ENCODE measurements at regions not wholly inside any gene's neighbourhood (a gene's known extent, or its start where the extent isn't known, plus 50 kb on each side); places are given as distances from the start of the nearest gene placed in this dataset.
"Not testable (repeated sequence)": the region's sequence is repeated elsewhere in the genome, so short reads cannot be mapped to it uniquely, and the experiment has no call there.

DNA sequence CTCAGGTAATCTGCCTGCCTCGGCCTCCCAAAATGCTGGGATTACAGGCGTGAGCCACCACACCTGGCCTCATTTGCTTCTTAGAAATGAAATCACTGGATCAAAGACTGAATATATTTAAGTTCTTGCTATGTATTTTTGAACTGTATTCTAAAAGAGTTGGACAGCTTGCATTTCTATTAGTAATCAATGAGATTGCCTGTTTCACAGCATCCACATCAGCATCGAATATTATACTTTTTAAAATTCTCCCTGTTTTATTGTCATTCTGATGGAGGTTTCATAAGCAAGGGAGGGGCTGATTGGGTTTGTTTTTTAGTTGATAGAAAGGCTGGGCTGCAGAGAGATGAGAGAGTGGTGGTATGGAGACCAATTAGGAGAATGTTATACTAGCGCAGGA is 68.7 kb upstream of the CREB3L1 start:
- Histone ChIP-seq H3K36me3 (ENCODE audit: insufficient read depth, low read length, poor library complexity, severe bottlenecking) (no peaks in the 10 kb centered on the region), H3K9me3 (ENCODE audit: low read depth, low read length, poor library complexity, severe bottlenecking) (no peaks in the 10 kb centered on the region), H3K27me3 (replicated peaks; ENCODE audit: insufficient read depth, low read depth, low read length, poor library complexity) (no peaks in the 10 kb centered on the region), H3K4me1 (ENCODE audit: insufficient read depth, low read length, poor library complexity, severe bottlenecking) (no peaks in the 10 kb centered on the region), H3K4me3 (ENCODE audit: low read depth, low read length, poor library complexity, severe bottlenecking) (no peak overlapping the region), H3K27ac (ENCODE audit: low read depth, low read length, poor library complexity, severe bottlenecking) (no peak overlapping the region)
- DNase-seq (ENCODE audit: low spot score) = no peak
- CTCF ChIA-PET = no interaction called here
- intact Hi-C loops (cut with micrococcal nuclease; ENCODE audit: unreplicated experiment) = no loop called here
- no TSS peak for BruUV-seq (replicated peaks)
- TF ChIP-seq EZH2 (IDR thresholded peaks at IDR 0.05; ENCODE audit: borderline replicate concordance, low read depth, low read length, poor library complexity, severe bottlenecking) = no peak
- TF ChIP-seq, protein P1, sequence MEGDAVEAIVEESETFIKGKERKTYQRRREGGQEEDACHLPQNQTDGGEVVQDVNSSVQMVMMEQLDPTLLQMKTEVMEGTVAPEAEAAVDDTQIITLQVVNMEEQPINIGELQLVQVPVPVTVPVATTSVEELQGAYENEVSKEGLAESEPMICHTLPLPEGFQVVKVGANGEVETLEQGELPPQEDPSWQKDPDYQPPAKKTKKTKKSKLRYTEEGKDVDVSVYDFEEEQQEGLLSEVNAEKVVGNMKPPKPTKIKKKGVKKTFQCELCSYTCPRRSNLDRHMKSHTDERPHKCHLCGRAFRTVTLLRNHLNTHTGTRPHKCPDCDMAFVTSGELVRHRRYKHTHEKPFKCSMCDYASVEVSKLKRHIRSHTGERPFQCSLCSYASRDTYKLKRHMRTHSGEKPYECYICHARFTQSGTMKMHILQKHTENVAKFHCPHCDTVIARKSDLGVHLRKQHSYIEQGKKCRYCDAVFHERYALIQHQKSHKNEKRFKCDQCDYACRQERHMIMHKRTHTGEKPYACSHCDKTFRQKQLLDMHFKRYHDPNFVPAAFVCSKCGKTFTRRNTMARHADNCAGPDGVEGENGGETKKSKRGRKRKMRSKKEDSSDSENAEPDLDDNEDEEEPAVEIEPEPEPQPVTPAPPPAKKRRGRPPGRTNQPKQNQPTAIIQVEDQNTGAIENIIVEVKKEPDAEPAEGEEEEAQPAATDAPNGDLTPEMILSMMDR (conservative IDR thresholded peaks at IDR 0.05; ENCODE audit: low read depth, low read length) = no peak
- POLR2A ChIA-PET (ENCODE audit: low non-redundant PET) = no interaction called here

- CTCF ChIA-PET = no interaction called here
- BruUV-seq (replicated peaks) = no TSS peak
Measured at GRCh38 chr11:46207270-46207669, 70.2 kb upstream of the CREB3L1 start.

GRCh38 chr11:46204415-46204814 is 73.0 kb upstream of the CREB3L1 start:
- CTCF ChIA-PET; H3K27me3 ChIP-seq (replicated peaks; ENCODE audit: insufficient read depth, low read depth, low read length, poor library complexity); H3K4me3 ChIP-seq (ENCODE audit: low read depth, low read length, poor library complexity, severe bottlenecking); H3K9me3 ChIP-seq (ENCODE audit: low read depth, low read length, poor library complexity, severe bottlenecking); H3K36me3 ChIP-seq (ENCODE audit: insufficient read depth, low read length, poor library complexity, severe bottlenecking); BruUV-seq (replicated peaks); H3K4me1 ChIP-seq (ENCODE audit: insufficient read depth, low read length, poor library complexity, severe bottlenecking); H3K27ac ChIP-seq (ENCODE audit: low read depth, low read length, poor library complexity, severe bottlenecking); POLR2A ChIA-PET (ENCODE audit: low non-redundant PET); intact Hi-C loops (cut with micrococcal nuclease; ENCODE audit: unreplicated experiment); DNase-seq (ENCODE audit: low spot score): not testable (repeated sequence)

More at GRCh38 chr11:46207270-46207669, 70.2 kb upstream of the CREB3L1 start:
- no peaks in the 10 kb centered on the region for H3K36me3 ChIP-seq (ENCODE audit: insufficient read depth, low read length, poor library complexity, severe bottlenecking)
- no peak for DNase-seq (ENCODE audit: low spot score)
- H3K4me1 ChIP-seq (ENCODE audit: insufficient read depth, low read length, poor library complexity, severe bottlenecking) = no peaks in the 10 kb centered on the region
- H3K4me3 ChIP-seq (ENCODE audit: low read depth, low read length, poor library complexity, severe bottlenecking) = no peak overlapping the region
- no peaks in the 10 kb centered on the region for H3K9me3 ChIP-seq (ENCODE audit: low read depth, low read length, poor library complexity, severe bottlenecking)
- no peak overlapping the region for H3K27ac ChIP-seq (ENCODE audit: low read depth, low read length, poor library complexity, severe bottlenecking)
- POLR2A ChIA-PET (ENCODE audit: low non-redundant PET) = no interaction called here
- intact Hi-C loops (cut with micrococcal nuclease; ENCODE audit: unreplicated experiment) = no loop called here
- no peaks in the 10 kb centered on the region for H3K27me3 ChIP-seq (replicated peaks; ENCODE audit: insufficient read depth, low read depth, low read length, poor library complexity)
- TF ChIP-seq, protein P1 (conservative IDR thresholded peaks at IDR 0.05; ENCODE audit: low read depth, low read length) = no peak
- no peak for TF ChIP-seq EZH2 (IDR thresholded peaks at IDR 0.05; ENCODE audit: borderline replicate concordance, low read depth, low read length, poor library complexity, severe bottlenecking)

DNA sequence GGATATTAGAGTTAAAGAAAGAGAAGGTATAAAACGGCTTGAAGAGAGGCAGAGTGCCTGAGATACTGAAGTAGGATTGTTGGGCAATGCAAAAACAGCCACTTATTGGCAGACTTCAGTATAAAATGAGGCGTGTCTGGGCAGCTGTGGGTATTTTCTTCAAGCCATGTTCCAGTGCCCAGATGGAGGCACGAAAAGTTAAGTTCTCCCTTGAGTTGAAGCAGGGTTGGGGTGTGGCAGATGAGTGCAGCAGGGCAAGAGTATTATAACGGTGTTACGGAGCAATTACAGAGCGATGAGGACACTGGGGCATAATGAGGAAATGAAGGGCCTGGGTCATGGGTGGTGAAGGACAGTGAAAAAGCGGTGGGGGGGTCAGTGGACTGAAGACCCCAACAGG is 73.7 kb upstream of the CREB3L1 start:
- ChIA-PET CTCF (no interaction called here), POLR2A (ENCODE audit: low non-redundant PET) (interaction anchor here (0.6 kb wide), 1 partner anchor 9 kb away, joined by 3 read pairs; no protein-coding TSS in a partner anchor)
- Histone ChIP-seq H3K27ac (ENCODE audit: low read depth, low read length, poor library complexity, severe bottlenecking) (no peak overlapping the region), H3K9me3 (ENCODE audit: low read depth, low read length, poor library complexity, severe bottlenecking) (no peaks in the 10 kb centered on the region), H3K36me3 (ENCODE audit: insufficient read depth, low read length, poor library complexity, severe bottlenecking) (no peaks in the 10 kb centered on the region), H3K4me3 (ENCODE audit: low read depth, low read length, poor library complexity, severe bottlenecking) (no peak overlapping the region), H3K4me1 (ENCODE audit: insufficient read depth, low read length, poor library complexity, severe bottlenecking) (no peaks in the 10 kb centered on the region), H3K27me3 (replicated peaks; ENCODE audit: insufficient read depth, low read depth, low read length, poor library complexity) (peaks cover 10% of the 10 kb centered on the region)
- no TSS peak for BruUV-seq (replicated peaks)
- DNase-seq (ENCODE audit: low spot score) = no peak
- TF ChIP-seq EZH2 (IDR thresholded peaks at IDR 0.05; ENCODE audit: borderline replicate concordance, low read depth, low read length, poor library complexity, severe bottlenecking) = no peak
- TF ChIP-seq, protein P1 (conservative IDR thresholded peaks at IDR 0.05; ENCODE audit: low read depth, low read length) = no peak
- intact Hi-C loops (cut with micrococcal nuclease; ENCODE audit: unreplicated experiment) = no loop called here

Data from A673 (cell line).